Panc1 (cell line): ENCODE measurements at regions not wholly inside any gene's neighbourhood (a gene's known extent, or its start where the extent isn't known, plus 50 kb on each side); places are given as distances from the start of the nearest gene placed in this dataset.
"Not testable (repeated sequence)": the region's sequence is repeated elsewhere in the genome, so short reads cannot be mapped to it uniquely, and the experiment has no call there.

Experiments used
- ATAC-seq: fragments of 200-7000 bp; cut with Tn5 transposase; 2 replicates; pipeline ENCODE4 v1.9.1; 2020; ENCODE audit warnings: mild to moderate bottlenecking, moderate library complexity
- BruUV-seq: library from RNA; stranded (reverse); fragments of 400-500 nt; replicated peaks from 2 replicates; lab custom pipeline; 2021; lab: Mats Ljungman, UMichigan
- CTCF ChIA-PET: fragments of 300-600 bp; sonication (Branson Sonifier 250); formaldehyde crosslinking; loops from one replicate; lab custom pipeline; 2022; ENCODE audit warnings: antibody characterized with exemption; lab: Charles Lee
- POLR2A ChIA-PET: fragments of 300-600 bp; sonication (Branson Sonifier 250); formaldehyde crosslinking; loops from one replicate; lab custom pipeline; 2022; ENCODE audit warnings: antibody characterized with exemption; lab: Charles Lee
- DNase-seq: peaks from one replicate; pipeline ENCODE4 v3.0.0-alpha.2; 2010; ENCODE audit warnings: low read depth, low spot score
- H3K27ac ChIP-seq: 2 replicates; pipeline ENCODE4 v1.5.1; 2011; ENCODE audit warnings: mild to moderate bottlenecking, low read length, inconsistent platforms
- H3K27me3 ChIP-seq: fragments of 200-500 bp; sonication (Bioruptor generic); 2 replicates; pipeline ENCODE4 v1.6.0; 2014; ENCODE audit warnings: low read length, inconsistent platforms; ENCODE audit not compliant: control insufficient read depth, insufficient read depth
- H3K36me3 ChIP-seq: fragments of 200-500 bp; sonication (Bioruptor generic); 2 replicates; pipeline ENCODE4 v1.5.1; 2014; ENCODE audit warnings: inconsistent platforms, mild to moderate bottlenecking, low read length, moderate library complexity; ENCODE audit not compliant: control insufficient read depth, insufficient read depth
- H3K4me1 ChIP-seq: 2 replicates; pipeline ENCODE4 v1.5.1; 2011; ENCODE audit warnings: inconsistent platforms, mild to moderate bottlenecking, low read length, moderate library complexity; ENCODE audit not compliant: control insufficient read depth, insufficient read depth
- H3K4me3 ChIP-seq, 2 experiments: 2 replicates each; pipeline ENCODE4 v1.5.1; 2011 to 2012; ENCODE audit warnings: low read depth in 2 of 2, low read length in 2 of 2, mild to moderate bottlenecking in 2 of 2, inconsistent platforms in 1 of 2, moderate library complexity in 1 of 2
- H3K9me3 ChIP-seq: fragments of 200-500 bp; sonication (Bioruptor generic); 2 replicates; pipeline ENCODE4 v1.5.1; 2014; ENCODE audit warnings: low read depth, mild to moderate bottlenecking, inconsistent platforms, low read length, moderate library complexity; ENCODE audit not compliant: control insufficient read depth, insufficient read depth
- POLR2AphosphoS5 ChIP-seq: IDR thresholded peaks from 2 replicates; pipeline ENCODE4 v1.6.1; 2012; ENCODE audit warnings: mild to moderate bottlenecking, low read depth, low read length, moderate library complexity
- SIN3A ChIP-seq: IDR thresholded peaks from 2 replicates; pipeline ENCODE4 v1.6.1; 2012; ENCODE audit warnings: low read depth, mild to moderate bottlenecking, low read length, moderate library complexity, borderline replicate concordance; ENCODE audit not compliant: insufficient read depth
- TCF7L2 ChIP-seq: IDR thresholded peaks from 2 replicates; pipeline ENCODE4 v1.6.1; 2011; ENCODE audit warnings: mild to moderate bottlenecking, low read depth, low read length, inconsistent platforms
- in situ Hi-C: cut with HindIII; loops from 2 replicates; pipeline ENCODE4 v1.10.0; 2016; ENCODE audit warnings: low sequenced_read_pairs, low pct_unique_long_range_greater_than_20kb
- intact Hi-C: fragments of 100-400 bp; cut with micrococcal nuclease; formaldehyde crosslinking; loops from one replicate; pipeline ENCODE4 v1.10.0; 2022; ENCODE audit not compliant: unreplicated experiment
- TF ChIP-seq, protein P1 (sequence below), 2 experiments: IDR thresholded peaks; 2 replicates each; pipeline ENCODE4 v1.6.1; 2011 to 2012; ENCODE audit warnings: low read depth in 2 of 2, control low read depth in 1 of 2, low read length in 1 of 2, mild to moderate bottlenecking in 1 of 2, moderate library complexity in 1 of 2; ENCODE audit not compliant: insufficient read depth in 1 of 2
- TF ChIP-seq, protein P2 (sequence below): fragments of 450-650 bp; IDR thresholded peaks from 2 replicates; pipeline ENCODE4 v1.5.1; 2017; ENCODE audit warnings: mild to moderate bottlenecking

- Histone ChIP-seq H3K27ac (no peak overlapping the region), H3K4me3 (no peak overlapping the region), H3K36me3 (no peaks in the 10 kb centered on the region), H3K9me3 (no peaks in the 10 kb centered on the region; the same call in 1 of the 2 replicates), H3K4me1 (no peaks in the 10 kb centered on the region), H3K27me3 (no peaks in the 10 kb centered on the region)
- ATAC-seq, result no peak
- BruUV-seq, result no TSS peak
- no peak for DNase-seq
- in situ Hi-C loops (no loop called here), intact Hi-C loops (no loop called here)
- ChIA-PET CTCF (no interaction called here), POLR2A (no interaction called here)
- TF ChIP-seq, protein P1, sequence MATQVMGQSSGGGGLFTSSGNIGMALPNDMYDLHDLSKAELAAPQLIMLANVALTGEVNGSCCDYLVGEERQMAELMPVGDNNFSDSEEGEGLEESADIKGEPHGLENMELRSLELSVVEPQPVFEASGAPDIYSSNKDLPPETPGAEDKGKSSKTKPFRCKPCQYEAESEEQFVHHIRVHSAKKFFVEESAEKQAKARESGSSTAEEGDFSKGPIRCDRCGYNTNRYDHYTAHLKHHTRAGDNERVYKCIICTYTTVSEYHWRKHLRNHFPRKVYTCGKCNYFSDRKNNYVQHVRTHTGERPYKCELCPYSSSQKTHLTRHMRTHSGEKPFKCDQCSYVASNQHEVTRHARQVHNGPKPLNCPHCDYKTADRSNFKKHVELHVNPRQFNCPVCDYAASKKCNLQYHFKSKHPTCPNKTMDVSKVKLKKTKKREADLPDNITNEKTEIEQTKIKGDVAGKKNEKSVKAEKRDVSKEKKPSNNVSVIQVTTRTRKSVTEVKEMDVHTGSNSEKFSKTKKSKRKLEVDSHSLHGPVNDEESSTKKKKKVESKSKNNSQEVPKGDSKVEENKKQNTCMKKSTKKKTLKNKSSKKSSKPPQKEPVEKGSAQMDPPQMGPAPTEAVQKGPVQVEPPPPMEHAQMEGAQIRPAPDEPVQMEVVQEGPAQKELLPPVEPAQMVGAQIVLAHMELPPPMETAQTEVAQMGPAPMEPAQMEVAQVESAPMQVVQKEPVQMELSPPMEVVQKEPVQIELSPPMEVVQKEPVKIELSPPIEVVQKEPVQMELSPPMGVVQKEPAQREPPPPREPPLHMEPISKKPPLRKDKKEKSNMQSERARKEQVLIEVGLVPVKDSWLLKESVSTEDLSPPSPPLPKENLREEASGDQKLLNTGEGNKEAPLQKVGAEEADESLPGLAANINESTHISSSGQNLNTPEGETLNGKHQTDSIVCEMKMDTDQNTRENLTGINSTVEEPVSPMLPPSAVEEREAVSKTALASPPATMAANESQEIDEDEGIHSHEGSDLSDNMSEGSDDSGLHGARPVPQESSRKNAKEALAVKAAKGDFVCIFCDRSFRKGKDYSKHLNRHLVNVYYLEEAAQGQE (IDR thresholded peaks at IDR 0.05; ENCODE audit: insufficient read depth in 1 of 2, low read depth in 2 of 2, low read length in 1 of 2), result no peak
- TF ChIP-seq TCF7L2, result no peak
- no peak for TF ChIP-seq POLR2AphosphoS5
- no peak for TF ChIP-seq SIN3A
- TF ChIP-seq, protein P2, sequence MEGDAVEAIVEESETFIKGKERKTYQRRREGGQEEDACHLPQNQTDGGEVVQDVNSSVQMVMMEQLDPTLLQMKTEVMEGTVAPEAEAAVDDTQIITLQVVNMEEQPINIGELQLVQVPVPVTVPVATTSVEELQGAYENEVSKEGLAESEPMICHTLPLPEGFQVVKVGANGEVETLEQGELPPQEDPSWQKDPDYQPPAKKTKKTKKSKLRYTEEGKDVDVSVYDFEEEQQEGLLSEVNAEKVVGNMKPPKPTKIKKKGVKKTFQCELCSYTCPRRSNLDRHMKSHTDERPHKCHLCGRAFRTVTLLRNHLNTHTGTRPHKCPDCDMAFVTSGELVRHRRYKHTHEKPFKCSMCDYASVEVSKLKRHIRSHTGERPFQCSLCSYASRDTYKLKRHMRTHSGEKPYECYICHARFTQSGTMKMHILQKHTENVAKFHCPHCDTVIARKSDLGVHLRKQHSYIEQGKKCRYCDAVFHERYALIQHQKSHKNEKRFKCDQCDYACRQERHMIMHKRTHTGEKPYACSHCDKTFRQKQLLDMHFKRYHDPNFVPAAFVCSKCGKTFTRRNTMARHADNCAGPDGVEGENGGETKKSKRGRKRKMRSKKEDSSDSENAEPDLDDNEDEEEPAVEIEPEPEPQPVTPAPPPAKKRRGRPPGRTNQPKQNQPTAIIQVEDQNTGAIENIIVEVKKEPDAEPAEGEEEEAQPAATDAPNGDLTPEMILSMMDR, result no peak
Measured at GRCh38 chr10:33653584-33654367, 319.3 kb upstream of the NRP1 start.

DNA sequence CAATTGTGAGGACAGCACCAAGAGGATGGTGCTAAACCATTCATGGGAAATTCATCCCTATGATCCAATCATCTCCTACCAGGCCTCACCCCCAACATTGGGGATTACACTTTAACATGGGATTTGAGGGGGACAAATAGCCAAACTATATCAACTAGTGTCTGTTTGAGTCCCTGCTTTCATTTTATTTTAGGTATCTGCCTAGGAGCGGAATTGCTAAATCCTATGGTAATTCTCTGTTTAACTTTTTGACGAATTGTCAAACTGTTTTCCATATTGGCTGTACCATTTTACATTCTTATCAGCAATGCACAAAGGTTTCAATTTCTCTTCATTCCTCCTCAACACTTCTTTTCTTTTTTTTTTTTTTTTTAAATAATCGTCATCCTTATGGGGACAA, 318.4 kb upstream of the NRP1 start:
- intact Hi-C loops, result no loop called here
- BruUV-seq, result no TSS peak
- ATAC-seq (no peak), DNase-seq (no peak)
- ChIA-PET CTCF (no interaction called here), POLR2A (no interaction called here)
- in situ Hi-C loops, result no loop called here
- no peaks in the 10 kb centered on the region for H3K36me3 ChIP-seq
- H3K9me3 ChIP-seq, result no peaks in the 10 kb centered on the region; the same call in 1 of the 2 replicates
- no peaks in the 10 kb centered on the region for H3K27me3 ChIP-seq
- no peak overlapping the region for H3K4me3 ChIP-seq
- no peak overlapping the region for H3K27ac ChIP-seq
- TF ChIP-seq, protein P1 (IDR thresholded peaks at IDR 0.05; ENCODE audit: insufficient read depth in 1 of 2, low read depth in 2 of 2, low read length in 1 of 2), result no peak
- TF ChIP-seq, protein P2, result no peak
- TF ChIP-seq TCF7L2, result no peak
- H3K4me1 ChIP-seq, result no peaks in the 10 kb centered on the region

DNA sequence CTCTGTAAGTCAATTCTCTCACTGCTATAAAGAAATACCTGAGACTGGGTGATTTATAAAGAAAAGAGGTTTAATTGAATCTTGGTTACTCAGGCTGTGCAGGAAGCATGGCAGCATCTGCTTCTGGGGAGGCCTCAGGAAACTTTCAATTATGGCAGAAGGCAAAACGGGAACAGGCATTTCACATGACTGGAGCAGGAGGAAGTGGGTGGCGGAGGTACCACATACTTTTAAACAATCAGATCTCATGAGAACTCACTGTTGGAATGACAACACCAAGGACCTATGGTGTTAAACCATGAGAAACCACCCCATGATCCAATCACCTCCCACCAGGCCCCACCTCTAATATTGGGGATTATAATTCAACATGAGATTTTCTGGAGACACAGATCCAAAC, 315.7 kb upstream of the NRP1 start:
- BruUV-seq, ATAC-seq, H3K4me1 ChIP-seq, POLR2A ChIA-PET, in situ Hi-C loops, H3K9me3 ChIP-seq, CTCF ChIA-PET, H3K27me3 ChIP-seq, H3K27ac ChIP-seq, H3K36me3 ChIP-seq, H3K4me3 ChIP-seq, DNase-seq, intact Hi-C loops: not testable (repeated sequence)
